NB4 (cell line): ENCODE measurements at regions not wholly inside any gene's neighbourhood (a gene's known extent, or its start where the extent isn't known, plus 50 kb on each side); places are given as distances from the start of the nearest gene placed in this dataset.

ENCODE experiments used
- CTCF ChIP-seq: IDR thresholded peaks from one replicate; pipeline ENCODE4 v1.5.1; 2012; ENCODE audit warnings: low read depth, low read length
- MYC ChIP-seq: IDR thresholded peaks from 2 replicates; pipeline ENCODE4 v1.6.1; 2011; ENCODE audit warnings: low read depth, low read length
- POLR2A ChIP-seq: IDR thresholded peaks from 2 replicates; pipeline ENCODE4 v1.6.1; 2011; ENCODE audit warnings: mild to moderate bottlenecking; ENCODE audit not compliant: insufficient read length; ENCODE audit errors: extremely low read depth

- TF ChIP-seq CTCF: no peak
- TF ChIP-seq POLR2A: no peak
- no peak for TF ChIP-seq MYC
Measured at GRCh38 chr5:135159626-135160025, 125.6 kb upstream of the PITX1 start.
